Caco-2 (cell line): ENCODE measurements at regions not wholly inside any gene's neighbourhood (a gene's known extent, or its start where the extent isn't known, plus 50 kb on each side); places are given as distances from the start of the nearest gene placed in this dataset.

Experiments
- BruUV-seq: library from RNA; stranded (reverse); fragments of 400-500 nt; replicated peaks from 2 replicates; lab custom pipeline; 2021; lab: Mats Ljungman, UMichigan
- CTCF ChIA-PET: fragments of 300-600 bp; sonication (Branson Sonifier 250); formaldehyde crosslinking; loops from one replicate; lab custom pipeline; 2022; ENCODE audit warnings: antibody characterized with exemption; lab: Charles Lee
- POLR2A ChIA-PET: fragments of 300-600 bp; sonication (Branson Sonifier 250); formaldehyde crosslinking; loops from one replicate; lab custom pipeline; 2022; ENCODE audit warnings: antibody characterized with exemption; lab: Charles Lee
- DNase-seq, 2 experiments: peaks; one replicate each; pipeline versions ENCODE4 v3.0.0 to v3.0.0-alpha.2; 2020 to 2022
- H3K27me3 ChIP-seq: replicated peaks from 2 replicates; pipeline ENCODE4 v1.6.0; 2011; ENCODE audit warnings: low read length; ENCODE audit not compliant: control insufficient read depth, insufficient read depth
- H3K36me3 ChIP-seq: 2 replicates; pipeline ENCODE4 v1.5.1; 2011; ENCODE audit warnings: low read length; ENCODE audit not compliant: control insufficient read depth, insufficient read depth
- H3K4me1 ChIP-seq: fragments of 250-450 bp; sonication (Bioruptor Pico); 2 replicates; pipeline ENCODE4 v1.5.1; 2020; ENCODE audit warnings: mild to moderate bottlenecking
- H3K4me3 ChIP-seq: 2 replicates; pipeline ENCODE4 v1.5.1; 2011; ENCODE audit warnings: low read depth, mild to moderate bottlenecking, control low read depth, low read length
- H3K9me3 ChIP-seq: fragments of 250-450 bp; sonication (Bioruptor Pico); 2 replicates; pipeline ENCODE4 v1.5.1; 2020; ENCODE audit warnings: mild to moderate bottlenecking, moderate library complexity
- H3K27ac Mint-ChIP-seq: one replicate; pipeline ENCODE4 v1.8.0; 2022; ENCODE audit warnings: mixed read lengths; ENCODE audit not compliant: unreplicated experiment
- H3K27me3 Mint-ChIP-seq: one replicate; pipeline ENCODE4 v1.8.0; 2022; ENCODE audit warnings: mixed read lengths; ENCODE audit not compliant: insufficient read depth, unreplicated experiment
- H3K36me3 Mint-ChIP-seq: one replicate; pipeline ENCODE4 v1.8.0; 2022; ENCODE audit warnings: mild to moderate bottlenecking, mixed read lengths; ENCODE audit not compliant: insufficient read depth, unreplicated experiment
- H3K4me1 Mint-ChIP-seq: one replicate; pipeline ENCODE4 v1.8.0; 2022; ENCODE audit warnings: low read depth, mixed read lengths; ENCODE audit not compliant: unreplicated experiment
- H3K4me3 Mint-ChIP-seq: one replicate; pipeline ENCODE4 v1.8.0; 2022; ENCODE audit warnings: mild to moderate bottlenecking, moderate library complexity, mixed read lengths; ENCODE audit not compliant: unreplicated experiment
- H3K9me3 Mint-ChIP-seq: one replicate; pipeline ENCODE4 v1.8.0; 2022; ENCODE audit warnings: mixed read lengths; ENCODE audit not compliant: unreplicated experiment
- intact Hi-C: fragments of 100-400 bp; cut with micrococcal nuclease; formaldehyde crosslinking; loops from one replicate; pipeline ENCODE4 v1.10.0; 2022; ENCODE audit not compliant: unreplicated experiment
- TF ChIP-seq, protein P1 (sequence below), 2 experiments: fragments of 200-600 bp in 1 of 2; IDR thresholded peaks; 1 replicate in 1 of 2; 2 replicates in 1 of 2; pipeline versions ENCODE4 v1.5.1 to v1.8.0; 2011 to 2022; ENCODE audit warnings: antibody characterized with exemption in 1 of 2, control low read depth in 1 of 2, inconsistent platforms in 1 of 2, low read depth in 1 of 2, low read length in 1 of 2, mild to moderate bottlenecking in 1 of 2, moderate library complexity in 1 of 2; ENCODE audit not compliant: insufficient read depth in 1 of 2, severe bottlenecking in 1 of 2, unreplicated experiment in 1 of 2

DNA sequence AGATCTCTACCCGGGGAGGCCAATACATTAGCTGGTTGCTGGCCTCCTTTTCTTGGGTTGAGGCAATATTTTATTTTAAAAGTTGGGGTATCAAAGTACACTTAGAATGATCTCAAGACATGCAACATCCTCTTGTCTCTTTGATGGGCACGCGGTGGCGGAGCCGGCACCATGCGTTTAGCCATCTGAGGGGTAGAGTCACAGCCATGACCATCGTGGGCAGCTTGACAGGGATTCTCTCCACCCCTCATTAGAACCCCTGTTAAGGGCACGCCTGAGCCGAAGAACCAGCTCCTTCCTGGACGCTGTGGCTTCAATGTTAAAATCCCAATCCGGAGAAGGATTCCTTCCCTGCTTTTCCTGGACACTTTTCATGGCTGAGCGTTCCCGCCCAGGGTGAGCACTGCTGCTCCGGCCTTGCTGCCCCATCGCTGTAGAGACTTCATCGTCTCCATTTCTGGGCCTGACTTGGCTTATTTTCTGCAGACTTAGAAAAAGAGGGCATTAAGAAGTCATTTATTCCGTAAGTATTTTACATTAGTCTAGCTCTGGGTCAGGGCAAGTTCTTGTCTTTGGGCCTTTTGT lies 142.7 kb upstream of the CDH4 start:
- no peak for DNase-seq
- Histone ChIP-seq H3K4me1 (no peaks in the 10 kb centered on the region), H3K36me3 (no peaks in the 10 kb centered on the region), H3K27me3 (no peaks in the 10 kb centered on the region), H3K9me3 (peaks cover 7% of the 10 kb centered on the region), H3K4me3 (no peak overlapping the region)
- H3K4me3 Mint-ChIP-seq, result no peak overlapping the region
- TF ChIP-seq, protein P1, sequence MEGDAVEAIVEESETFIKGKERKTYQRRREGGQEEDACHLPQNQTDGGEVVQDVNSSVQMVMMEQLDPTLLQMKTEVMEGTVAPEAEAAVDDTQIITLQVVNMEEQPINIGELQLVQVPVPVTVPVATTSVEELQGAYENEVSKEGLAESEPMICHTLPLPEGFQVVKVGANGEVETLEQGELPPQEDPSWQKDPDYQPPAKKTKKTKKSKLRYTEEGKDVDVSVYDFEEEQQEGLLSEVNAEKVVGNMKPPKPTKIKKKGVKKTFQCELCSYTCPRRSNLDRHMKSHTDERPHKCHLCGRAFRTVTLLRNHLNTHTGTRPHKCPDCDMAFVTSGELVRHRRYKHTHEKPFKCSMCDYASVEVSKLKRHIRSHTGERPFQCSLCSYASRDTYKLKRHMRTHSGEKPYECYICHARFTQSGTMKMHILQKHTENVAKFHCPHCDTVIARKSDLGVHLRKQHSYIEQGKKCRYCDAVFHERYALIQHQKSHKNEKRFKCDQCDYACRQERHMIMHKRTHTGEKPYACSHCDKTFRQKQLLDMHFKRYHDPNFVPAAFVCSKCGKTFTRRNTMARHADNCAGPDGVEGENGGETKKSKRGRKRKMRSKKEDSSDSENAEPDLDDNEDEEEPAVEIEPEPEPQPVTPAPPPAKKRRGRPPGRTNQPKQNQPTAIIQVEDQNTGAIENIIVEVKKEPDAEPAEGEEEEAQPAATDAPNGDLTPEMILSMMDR (IDR thresholded peaks at IDR 0.05; ENCODE audit: insufficient read depth in 1 of 2, low read depth in 1 of 2, low read length in 1 of 2, severe bottlenecking in 1 of 2, unreplicated experiment in 1 of 2), result no peak
- ChIA-PET CTCF (no interaction called here), POLR2A (no interaction called here)
- H3K9me3 Mint-ChIP-seq, result no peaks in the 10 kb centered on the region
- no peaks in the 10 kb centered on the region for H3K36me3 Mint-ChIP-seq
- H3K27me3 Mint-ChIP-seq, result peaks cover 15% of the 10 kb centered on the region
- BruUV-seq, result no TSS peak
- H3K27ac Mint-ChIP-seq, result no peak overlapping the region
- intact Hi-C loops, result no loop called here
- H3K4me1 Mint-ChIP-seq, result no peaks in the 10 kb centered on the region

GRCh38 chr20:61112515-61112914 lies 139.5 kb upstream of the CDH4 start:
- POLR2A ChIA-PET, result no interaction called here
- BruUV-seq, result no TSS peak
- no peaks in the 10 kb centered on the region for H3K36me3 Mint-ChIP-seq
- Histone ChIP-seq H3K4me3 (no peak overlapping the region), H3K36me3 (no peaks in the 10 kb centered on the region), H3K27me3 (no peaks in the 10 kb centered on the region), H3K4me1 (no peaks in the 10 kb centered on the region), H3K9me3 (peaks cover 5% of the 10 kb centered on the region)
- no peak for DNase-seq
- no peak overlapping the region for H3K4me3 Mint-ChIP-seq
- H3K9me3 Mint-ChIP-seq, result no peaks in the 10 kb centered on the region
- intact Hi-C loops, result no loop called here
- H3K27ac Mint-ChIP-seq, result no peak overlapping the region
- peaks cover 18% of the 10 kb centered on the region for H3K27me3 Mint-ChIP-seq
- CTCF ChIA-PET, result no interaction called here
- TF ChIP-seq, protein P1 (IDR thresholded peaks at IDR 0.05; ENCODE audit: insufficient read depth in 1 of 2, low read depth in 1 of 2, low read length in 1 of 2, severe bottlenecking in 1 of 2, unreplicated experiment in 1 of 2), result no peak
- no peaks in the 10 kb centered on the region for H3K4me1 Mint-ChIP-seq

- CTCF ChIA-PET, result interaction anchor here (0.5 kb wide), 1 partner anchor 440 kb away, joined by 3 read pairs; no protein-coding TSS in a partner anchor
- H3K4me1 Mint-ChIP-seq, result no peaks in the 10 kb centered on the region
- H3K4me3 ChIP-seq, result no peak overlapping the region
- peaks cover 20% of the 10 kb centered on the region for H3K27me3 Mint-ChIP-seq
- DNase-seq, result no peak
- no peak overlapping the region for H3K27ac Mint-ChIP-seq
- no peaks in the 10 kb centered on the region; the same call in 1 of the 2 replicates for H3K9me3 ChIP-seq
- no peaks in the 10 kb centered on the region for H3K36me3 ChIP-seq
- no peaks in the 10 kb centered on the region; the same call in 1 of the 2 replicates for H3K4me1 ChIP-seq
- BruUV-seq, result no TSS peak
- H3K9me3 Mint-ChIP-seq, result no peaks in the 10 kb centered on the region
- H3K27me3 ChIP-seq, result no peaks in the 10 kb centered on the region
- intact Hi-C loops, result no loop called here
- POLR2A ChIA-PET, result no interaction called here
- H3K4me3 Mint-ChIP-seq, result no peak overlapping the region
- TF ChIP-seq, protein P1 (IDR thresholded peaks at IDR 0.05; ENCODE audit: insufficient read depth in 1 of 2, low read depth in 1 of 2, low read length in 1 of 2, severe bottlenecking in 1 of 2, unreplicated experiment in 1 of 2), result no peak
- H3K36me3 Mint-ChIP-seq, result no peaks in the 10 kb centered on the region
Measured at GRCh38 chr20:61113731-61114130, 138.3 kb upstream of the CDH4 start.
